ENCODE measurements at regions not wholly inside any gene's neighbourhood (a gene's known extent, or its start where the extent isn't known, plus 50 kb on each side); places are given as distances from the start of the nearest gene placed in this dataset.

DNA sequence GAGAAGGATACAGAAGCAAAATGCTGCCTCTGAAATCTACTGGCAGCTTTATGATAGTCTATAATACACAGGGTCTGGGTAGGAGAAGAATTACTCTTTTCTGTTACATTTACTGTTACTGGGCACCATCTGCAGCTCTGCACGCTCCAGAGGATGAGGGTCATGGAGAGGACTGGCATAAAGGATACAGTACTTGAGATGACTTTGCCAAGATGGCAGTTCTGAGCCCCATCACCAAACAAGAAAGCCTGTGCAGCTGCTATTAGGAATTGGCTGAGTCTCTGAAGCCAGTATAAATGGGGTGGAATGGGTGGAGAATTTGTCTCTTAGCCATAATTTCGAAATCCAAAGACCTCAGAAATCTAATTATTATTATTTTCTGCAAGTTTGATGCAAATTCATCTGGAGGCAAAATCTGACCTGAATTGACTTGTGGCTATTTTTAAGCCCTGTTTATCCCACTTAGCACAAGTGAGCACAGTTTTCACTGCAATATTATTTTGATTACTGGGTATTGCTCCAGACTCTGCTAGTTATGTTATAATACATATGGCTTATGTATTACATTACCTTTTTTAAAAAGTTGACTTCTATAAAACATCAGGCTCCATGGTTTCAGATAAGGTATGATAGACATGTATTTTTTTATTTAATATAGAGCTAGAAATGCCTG, 579.5 kb downstream of the MBD2 start:
- TF ChIP-seq POLR2A (IDR thresholded peaks at IDR 0.05) (no peak), CTCF (IDR thresholded peaks at IDR 0.05) (no peak)
